ENCODE measurements at regions not wholly inside any gene's neighbourhood (a gene's known extent, or its start where the extent isn't known, plus 50 kb on each side); places are given as distances from the start of the nearest gene placed in this dataset.

- no peak for DNase-seq
Measured at GRCh38 chr12:90013409-90013808, 304.8 kb upstream of the ATP2B1 start.

GRCh38 chr12:90010089-90010488 lies 301.5 kb upstream of the ATP2B1 start:
- DNase-seq = no peak

- DNase-seq = no peak
Measured at GRCh38 chr12:90008277-90008676, 299.6 kb upstream of the ATP2B1 start.

- no peak for DNase-seq
Measured at GRCh38 chr12:90004319-90005074, 295.9 kb upstream of the ATP2B1 start.

GRCh38 chr12:90003688-90004087 lies 295.1 kb upstream of the ATP2B1 start:
- no peak for DNase-seq

- no peak for DNase-seq
Measured at GRCh38 chr12:90000721-90001120, 292.1 kb upstream of the ATP2B1 start.

GRCh38 chr12:89999699-90000505 lies 291.3 kb upstream of the ATP2B1 start:
- DNase-seq = no peak

GRCh38 chr12:89995870-89996269 lies 287.2 kb upstream of the ATP2B1 start:
- no peak for DNase-seq

- DNase-seq = no peak
Measured at GRCh38 chr12:89994911-89995310, 286.3 kb upstream of the ATP2B1 start.

GRCh38 chr12:89993632-89994031 lies 285.0 kb upstream of the ATP2B1 start:
- no peak for DNase-seq

- DNase-seq = no peak
Measured at GRCh38 chr12:89992668-89993451, 284.2 kb upstream of the ATP2B1 start.

- no peak for DNase-seq
Measured at GRCh38 chr12:89991807-89992590, 283.4 kb upstream of the ATP2B1 start.

GRCh38 chr12:89988188-89988915 lies 279.7 kb upstream of the ATP2B1 start:
- no peak for DNase-seq

- DNase-seq = no peak
Measured at GRCh38 chr12:89985935-89986334, 277.3 kb upstream of the ATP2B1 start.

GRCh38 chr12:89984846-89985245 lies 276.2 kb upstream of the ATP2B1 start:
- DNase-seq = no peak

- DNase-seq = no peak
Measured at GRCh38 chr12:89983622-89984021, 275.0 kb upstream of the ATP2B1 start.

GRCh38 chr12:89980236-89980635 lies 271.6 kb upstream of the ATP2B1 start:
- no peak for DNase-seq

GRCh38 chr12:89977405-89978085 lies 268.9 kb upstream of the ATP2B1 start:
- DNase-seq = no peak

GRCh38 chr12:89976866-89977265 lies 268.2 kb upstream of the ATP2B1 start:
- DNase-seq = no peak

GRCh38 chr12:89975574-89975973 lies 266.9 kb upstream of the ATP2B1 start:
- DNase-seq = no peak

- no peak for DNase-seq
Measured at GRCh38 chr12:89971880-89972279, 263.2 kb upstream of the ATP2B1 start.

Data from activated gamma-delta T cell treated with Interleukin-2 at 50 U/mL for 16 hours (primary cell).